ENCODE measurements at regions not wholly inside any gene's neighbourhood (a gene's known extent, or its start where the extent isn't known, plus 50 kb on each side); places are given as distances from the start of the nearest gene placed in this dataset.

DNA sequence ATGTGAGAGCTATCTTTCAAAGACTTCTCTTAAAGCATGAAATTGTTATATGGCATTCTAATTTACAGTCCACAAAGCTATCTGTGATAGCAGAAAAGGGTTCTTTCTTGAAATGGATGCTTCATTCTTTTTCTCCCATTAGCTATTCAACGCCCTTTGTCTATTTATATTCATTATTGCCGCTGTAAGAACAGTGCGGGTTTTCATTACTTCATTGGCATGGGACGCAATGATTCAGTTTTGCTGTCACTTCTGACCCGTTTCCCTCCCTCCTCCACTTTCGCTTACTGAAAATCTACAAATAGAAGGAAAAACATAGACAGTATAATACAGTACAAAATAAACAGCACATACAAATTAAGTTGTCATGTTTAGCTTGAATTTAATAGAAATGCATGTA, 394.6 kb downstream of the PCDH7 start:
- TF ChIP-seq, protein P1, sequence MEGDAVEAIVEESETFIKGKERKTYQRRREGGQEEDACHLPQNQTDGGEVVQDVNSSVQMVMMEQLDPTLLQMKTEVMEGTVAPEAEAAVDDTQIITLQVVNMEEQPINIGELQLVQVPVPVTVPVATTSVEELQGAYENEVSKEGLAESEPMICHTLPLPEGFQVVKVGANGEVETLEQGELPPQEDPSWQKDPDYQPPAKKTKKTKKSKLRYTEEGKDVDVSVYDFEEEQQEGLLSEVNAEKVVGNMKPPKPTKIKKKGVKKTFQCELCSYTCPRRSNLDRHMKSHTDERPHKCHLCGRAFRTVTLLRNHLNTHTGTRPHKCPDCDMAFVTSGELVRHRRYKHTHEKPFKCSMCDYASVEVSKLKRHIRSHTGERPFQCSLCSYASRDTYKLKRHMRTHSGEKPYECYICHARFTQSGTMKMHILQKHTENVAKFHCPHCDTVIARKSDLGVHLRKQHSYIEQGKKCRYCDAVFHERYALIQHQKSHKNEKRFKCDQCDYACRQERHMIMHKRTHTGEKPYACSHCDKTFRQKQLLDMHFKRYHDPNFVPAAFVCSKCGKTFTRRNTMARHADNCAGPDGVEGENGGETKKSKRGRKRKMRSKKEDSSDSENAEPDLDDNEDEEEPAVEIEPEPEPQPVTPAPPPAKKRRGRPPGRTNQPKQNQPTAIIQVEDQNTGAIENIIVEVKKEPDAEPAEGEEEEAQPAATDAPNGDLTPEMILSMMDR (IDR thresholded peaks at IDR 0.05; ENCODE audit: poor library complexity), result no peak
- no peak for TF ChIP-seq EZH2 (IDR thresholded peaks at IDR 0.05; ENCODE audit: borderline replicate concordance)
- no peak for TF ChIP-seq EZH2phosphoT487 (IDR thresholded peaks at IDR 0.05; ENCODE audit: low read depth, severe bottlenecking, unreplicated experiment)
